GM12874 (cell line): ENCODE measurements at regions not wholly inside any gene's neighbourhood (a gene's known extent, or its start where the extent isn't known, plus 50 kb on each side); places are given as distances from the start of the nearest gene placed in this dataset.

Experiments
- TF ChIP-seq, protein P1 (sequence below): IDR thresholded peaks from 2 replicates; pipeline ENCODE4 v1.5.1; 2011; ENCODE audit warnings: low read depth, mild to moderate bottlenecking, control low read depth, low read length, moderate library complexity; ENCODE audit not compliant: insufficient read depth

DNA sequence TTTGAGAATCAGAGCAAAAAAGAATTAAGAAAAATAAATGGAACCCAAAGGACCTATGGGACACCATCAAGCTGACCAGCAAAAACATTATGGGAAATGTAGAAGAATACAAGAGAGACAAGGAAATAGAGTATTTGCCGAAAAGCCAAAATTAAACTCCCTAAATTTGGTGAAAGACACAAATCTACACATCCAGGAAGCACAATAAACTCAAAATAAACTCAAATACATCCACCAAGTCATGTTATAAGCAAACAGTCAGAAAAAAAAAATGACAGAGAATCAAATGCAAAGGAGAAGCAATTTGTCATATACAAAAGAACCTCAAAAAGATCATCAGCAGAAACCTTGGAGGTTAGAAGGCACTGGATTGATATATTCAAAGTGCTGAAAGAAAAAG, 105.4 kb downstream of the ZNF33B start:
- TF ChIP-seq, protein P1, sequence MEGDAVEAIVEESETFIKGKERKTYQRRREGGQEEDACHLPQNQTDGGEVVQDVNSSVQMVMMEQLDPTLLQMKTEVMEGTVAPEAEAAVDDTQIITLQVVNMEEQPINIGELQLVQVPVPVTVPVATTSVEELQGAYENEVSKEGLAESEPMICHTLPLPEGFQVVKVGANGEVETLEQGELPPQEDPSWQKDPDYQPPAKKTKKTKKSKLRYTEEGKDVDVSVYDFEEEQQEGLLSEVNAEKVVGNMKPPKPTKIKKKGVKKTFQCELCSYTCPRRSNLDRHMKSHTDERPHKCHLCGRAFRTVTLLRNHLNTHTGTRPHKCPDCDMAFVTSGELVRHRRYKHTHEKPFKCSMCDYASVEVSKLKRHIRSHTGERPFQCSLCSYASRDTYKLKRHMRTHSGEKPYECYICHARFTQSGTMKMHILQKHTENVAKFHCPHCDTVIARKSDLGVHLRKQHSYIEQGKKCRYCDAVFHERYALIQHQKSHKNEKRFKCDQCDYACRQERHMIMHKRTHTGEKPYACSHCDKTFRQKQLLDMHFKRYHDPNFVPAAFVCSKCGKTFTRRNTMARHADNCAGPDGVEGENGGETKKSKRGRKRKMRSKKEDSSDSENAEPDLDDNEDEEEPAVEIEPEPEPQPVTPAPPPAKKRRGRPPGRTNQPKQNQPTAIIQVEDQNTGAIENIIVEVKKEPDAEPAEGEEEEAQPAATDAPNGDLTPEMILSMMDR = no peak

DNA sequence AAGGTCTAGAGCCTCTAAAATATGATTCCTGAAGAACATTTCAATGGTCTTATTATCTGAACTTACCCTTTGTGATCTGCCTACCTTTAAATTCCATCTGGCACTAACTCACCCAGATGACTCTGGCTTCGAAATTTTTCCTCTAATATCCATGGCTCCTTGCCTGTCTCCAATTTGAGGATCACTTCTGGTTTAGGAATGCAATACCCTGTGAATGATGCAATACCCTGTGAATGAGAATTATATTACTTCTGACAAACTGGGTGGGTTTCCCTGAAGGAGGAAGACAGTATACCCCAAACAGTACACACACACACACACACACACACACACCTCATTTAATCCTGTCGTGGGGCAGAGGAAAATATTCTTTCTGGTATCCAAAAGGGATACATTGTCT, 115.3 kb downstream of the ZNF33B start:
- TF ChIP-seq, protein P1 = no peak

DNA sequence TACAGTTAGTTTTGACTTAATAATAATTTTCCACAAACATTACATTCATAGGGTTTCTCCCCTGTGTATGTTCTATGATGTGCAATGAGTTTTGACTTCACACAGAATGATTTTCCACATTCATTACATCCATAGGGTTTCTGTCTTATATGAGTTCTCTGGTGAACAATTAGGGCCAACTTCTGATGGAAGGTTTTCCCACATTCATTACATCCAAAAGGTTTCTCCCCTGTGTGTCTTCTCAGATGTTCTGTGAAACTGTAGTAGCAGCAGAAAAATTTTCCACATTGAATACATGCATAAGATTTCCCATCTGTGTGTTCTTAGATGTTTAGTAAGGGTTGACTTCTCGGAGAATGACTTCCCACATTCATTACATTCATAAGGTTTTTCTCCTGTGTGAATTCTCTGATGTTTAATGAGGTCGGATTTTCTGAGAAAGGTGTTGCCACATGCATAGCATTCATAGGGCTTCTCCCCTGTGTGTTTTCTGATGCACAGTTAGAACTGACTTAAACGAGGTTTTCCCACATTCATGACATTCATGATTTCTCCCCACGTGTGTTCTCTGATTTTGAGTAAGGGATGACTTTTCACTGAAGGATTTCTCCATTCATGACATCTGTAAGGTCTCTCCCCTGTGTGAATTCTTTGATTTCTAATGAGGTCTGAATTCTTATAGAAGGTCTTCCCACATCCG, 118.5 kb downstream of the ZNF33B start:
- TF ChIP-seq, protein P1 = no peak

DNA sequence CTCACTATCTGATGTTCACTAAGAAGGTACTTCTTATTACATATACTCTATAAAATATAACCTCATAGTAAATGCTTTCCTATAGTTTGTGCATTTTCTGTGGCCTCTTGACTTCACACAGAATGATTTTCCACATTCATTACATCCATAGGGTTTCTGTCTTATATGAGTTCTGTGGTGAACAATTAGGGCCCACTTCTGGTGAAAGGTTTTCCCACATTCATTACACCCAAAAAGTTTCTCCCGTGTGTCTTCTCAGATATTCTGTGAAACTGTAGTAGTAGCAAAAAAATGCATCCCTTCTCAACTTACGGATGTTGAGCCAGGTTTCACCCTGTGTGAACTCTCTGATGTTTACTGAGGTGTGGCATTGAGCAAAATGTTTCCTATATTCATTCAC, 119.3 kb downstream of the ZNF33B start:
- TF ChIP-seq, protein P1 = no peak

DNA sequence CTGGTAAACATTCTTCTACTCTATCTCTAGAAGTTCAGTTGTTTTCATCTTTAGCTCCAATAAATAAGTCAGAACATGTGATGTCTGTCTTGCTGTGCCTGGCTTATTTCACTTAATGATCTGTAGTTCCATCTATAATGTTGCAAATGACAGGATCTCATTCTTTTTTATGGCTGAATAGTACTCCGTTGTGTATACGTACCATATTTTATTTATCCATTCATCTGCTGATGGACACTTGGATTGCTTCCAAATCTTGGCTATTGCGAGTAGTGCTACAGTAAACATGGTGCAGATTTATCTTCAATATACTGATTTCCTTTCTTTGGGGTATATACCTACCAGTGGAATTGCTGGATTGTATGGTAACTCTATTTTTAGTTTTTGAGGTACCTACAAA, 124.4 kb downstream of the ZNF33B start:
- TF ChIP-seq, protein P1 = no peak

DNA sequence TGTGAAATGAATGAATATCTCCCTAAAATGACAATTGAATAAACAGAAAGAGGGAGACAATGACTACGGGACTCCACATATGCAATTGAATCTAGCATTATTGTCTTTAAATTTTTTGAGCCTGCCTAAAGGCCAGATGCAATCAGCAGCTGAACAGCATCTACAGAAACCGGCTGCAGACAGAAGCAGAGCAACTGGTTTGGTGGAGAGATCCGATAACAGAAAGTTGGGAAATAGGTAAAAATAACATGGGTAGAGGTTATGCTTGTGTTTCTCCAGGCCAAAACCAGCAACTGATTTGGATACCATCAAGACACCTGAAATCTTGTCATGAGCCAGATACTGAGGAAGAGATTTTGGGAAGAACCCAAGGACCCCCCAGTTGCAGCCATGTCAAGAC, 146.6 kb downstream of the ZNF33B start:
- TF ChIP-seq, protein P1 = no peak

DNA sequence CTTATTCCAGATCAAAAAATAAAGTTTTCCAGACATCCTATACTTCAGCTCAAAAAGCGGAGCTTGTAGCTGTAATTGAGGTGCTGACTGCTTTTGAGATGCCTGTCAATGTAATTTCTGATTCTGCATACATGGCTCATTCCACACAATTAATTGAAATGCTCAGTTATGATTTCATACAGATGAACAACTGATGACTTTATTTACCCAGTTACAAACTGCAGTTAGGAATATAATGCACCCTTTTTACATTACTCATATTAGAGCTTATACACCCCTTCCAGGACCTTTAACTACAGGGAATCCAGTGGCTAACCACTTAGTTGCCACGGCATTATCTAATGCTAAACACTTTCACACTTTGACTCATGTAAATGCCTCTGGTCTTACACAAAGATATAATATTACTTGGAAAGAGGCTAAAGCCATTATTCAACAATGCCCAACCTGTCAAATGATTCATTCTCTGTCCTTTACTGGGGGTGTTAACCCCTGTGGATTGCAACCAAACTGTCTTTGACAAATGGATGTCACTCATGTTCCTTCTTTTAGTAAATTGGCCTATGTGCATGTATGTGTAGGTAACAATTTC, 147.3 kb downstream of the ZNF33B start:
- TF ChIP-seq, protein P1 = no peak
